NCI-H524 treated with DMSO at 0.1 percent for 48 hours (cell line): ENCODE measurements at regions not wholly inside any gene's neighbourhood (a gene's known extent, or its start where the extent isn't known, plus 50 kb on each side); places are given as distances from the start of the nearest gene placed in this dataset.

Source experiments
- DNase-seq: peaks from one replicate; lab custom pipeline; 2025; lab: John Stamatoyannopoulos, UW

GRCh38 chr14:34041220-34041619, 90.3 kb upstream of the EGLN3 start:
- no peak for DNase-seq

GRCh38 chr14:34040766-34041165, 89.9 kb upstream of the EGLN3 start:
- DNase-seq = no peak

DNA sequence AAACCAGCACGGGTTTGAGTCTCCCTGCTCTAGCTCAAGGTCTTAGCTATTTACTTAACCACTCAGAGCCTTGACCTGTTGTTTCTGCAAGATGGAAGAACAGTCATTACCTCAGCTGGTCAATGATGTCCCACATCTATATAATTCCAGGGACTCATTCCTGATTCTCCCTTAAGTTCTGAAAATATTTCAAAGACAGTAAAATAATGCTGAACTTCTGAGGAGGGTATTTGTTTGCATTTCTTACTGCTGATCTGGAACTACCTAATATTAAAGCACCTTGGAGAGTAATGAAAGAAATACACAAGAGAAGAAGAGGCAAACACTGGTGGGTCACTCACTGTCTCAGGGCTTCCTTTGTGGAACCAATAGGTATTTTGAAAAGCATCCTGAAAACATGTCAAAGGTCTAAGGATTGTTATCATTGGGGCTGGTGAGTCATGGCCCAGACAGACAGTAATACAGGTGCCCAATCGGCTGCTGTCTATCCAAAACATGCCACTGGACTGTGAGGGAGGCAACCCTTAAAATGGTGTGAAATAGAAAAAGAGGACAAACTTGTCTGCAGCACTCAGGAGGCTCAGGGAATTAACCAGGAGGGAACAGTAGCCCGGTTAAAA, 88.7 kb upstream of the EGLN3 start:
- no peak for DNase-seq

GRCh38 chr14:34038358-34039057, 87.6 kb upstream of the EGLN3 start:
- no peak for DNase-seq

DNA sequence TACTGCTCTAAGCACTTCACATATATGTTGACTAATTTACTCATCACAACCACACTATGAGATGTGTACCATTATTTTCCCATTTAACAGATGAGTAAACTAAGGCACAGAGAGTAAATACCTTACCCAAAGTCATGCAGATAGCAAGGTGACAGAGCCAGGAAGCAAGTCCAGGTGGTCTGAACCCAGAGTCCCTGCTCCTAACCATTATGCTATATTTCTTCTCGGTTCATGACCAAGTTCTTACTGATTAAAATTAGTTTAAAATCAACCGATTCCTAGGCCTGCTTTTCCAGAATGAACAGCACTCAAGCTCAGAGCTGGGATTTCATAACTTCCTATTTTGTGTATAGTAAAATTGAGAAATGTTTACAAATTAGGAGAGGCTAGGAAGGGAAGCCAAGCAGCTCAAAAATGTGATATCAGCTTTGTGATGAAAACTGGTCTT, 85.5 kb upstream of the EGLN3 start:
- DNase-seq = no peak

GRCh38 chr14:34035934-34036250, 85.0 kb upstream of the EGLN3 start:
- no peak for DNase-seq

DNA sequence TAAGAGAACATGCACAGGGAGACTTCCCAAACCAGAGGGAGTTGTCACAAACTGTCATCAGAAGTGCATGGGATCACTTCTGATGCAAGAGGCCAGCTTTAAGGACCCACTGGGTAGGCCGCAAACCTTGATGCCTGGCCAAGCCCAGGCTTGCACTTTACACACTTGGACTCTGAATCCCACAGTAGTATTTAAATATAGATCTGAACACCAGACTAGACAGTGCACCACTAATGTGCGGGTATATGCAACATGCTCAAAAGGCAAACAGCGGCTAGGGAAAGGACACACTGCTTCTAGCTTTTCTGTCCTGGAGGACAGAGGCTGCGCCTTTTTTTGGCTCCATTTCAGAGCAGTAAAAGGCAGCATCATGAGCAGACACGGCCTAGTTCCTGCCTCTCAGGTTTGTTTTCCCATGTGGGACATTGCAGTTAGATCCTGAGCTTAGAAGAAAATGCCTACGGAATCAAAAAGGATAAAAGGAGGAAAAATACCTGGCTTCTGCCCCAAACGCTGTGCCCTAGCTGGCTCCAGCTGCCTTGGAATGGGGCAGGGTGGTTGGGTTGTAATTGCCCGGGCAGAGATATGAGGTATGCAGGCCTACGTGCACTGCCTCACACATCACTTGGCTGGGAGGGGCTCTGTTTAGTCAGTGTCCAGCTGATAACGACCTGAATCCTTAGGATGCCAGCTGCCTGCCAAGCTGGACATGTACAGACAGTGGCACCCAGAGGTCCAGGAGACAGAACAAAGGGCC, 84.5 kb upstream of the EGLN3 start:
- no peak for DNase-seq

- DNase-seq = no peak
Observed at GRCh38 chr14:34034447-34035176, 83.7 kb upstream of the EGLN3 start.

- DNase-seq = no peak
Observed at GRCh38 chr14:34032720-34033119, 81.8 kb upstream of the EGLN3 start.

DNA sequence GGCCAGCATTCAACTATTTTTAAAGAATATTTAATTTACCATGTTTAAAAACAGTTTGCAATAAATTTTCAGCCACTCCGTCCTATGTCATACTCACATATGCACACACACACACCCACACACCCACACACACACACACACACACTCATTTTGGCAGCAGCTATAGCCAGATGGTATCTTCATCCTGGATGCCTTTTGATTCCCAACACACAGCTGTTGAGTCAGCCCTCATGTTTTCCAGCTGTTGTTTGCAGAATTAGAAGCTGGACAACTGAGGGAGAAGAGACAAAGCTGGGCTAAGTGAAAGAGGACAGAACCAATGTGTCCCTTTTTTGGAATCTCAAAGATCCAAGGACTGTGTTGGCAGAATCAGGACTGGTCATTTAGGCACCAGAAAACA, 80.0 kb upstream of the EGLN3 start:
- peak; percentile 69 for DNase-seq

DNA sequence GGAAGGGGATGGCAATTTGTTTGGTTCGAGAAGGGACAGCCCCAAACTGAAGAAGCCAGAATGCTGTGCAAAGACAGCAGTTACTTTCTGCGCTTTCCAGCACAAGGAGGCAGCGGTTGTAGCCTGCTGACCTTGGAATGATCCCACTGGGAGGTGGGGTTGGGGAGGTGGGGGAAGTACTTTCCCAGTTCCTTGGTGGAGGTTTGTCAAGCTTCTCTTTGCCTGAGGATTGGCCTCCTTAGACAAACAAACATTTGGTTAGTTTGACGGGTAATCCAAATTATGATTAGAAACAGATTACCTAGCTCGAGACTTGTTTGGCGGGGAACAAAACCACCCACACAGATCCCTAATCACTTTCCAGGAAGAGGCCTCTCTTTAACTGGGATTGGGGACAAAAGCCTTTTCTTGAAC, 79.1 kb upstream of the EGLN3 start:
- DNase-seq = no peak

DNA sequence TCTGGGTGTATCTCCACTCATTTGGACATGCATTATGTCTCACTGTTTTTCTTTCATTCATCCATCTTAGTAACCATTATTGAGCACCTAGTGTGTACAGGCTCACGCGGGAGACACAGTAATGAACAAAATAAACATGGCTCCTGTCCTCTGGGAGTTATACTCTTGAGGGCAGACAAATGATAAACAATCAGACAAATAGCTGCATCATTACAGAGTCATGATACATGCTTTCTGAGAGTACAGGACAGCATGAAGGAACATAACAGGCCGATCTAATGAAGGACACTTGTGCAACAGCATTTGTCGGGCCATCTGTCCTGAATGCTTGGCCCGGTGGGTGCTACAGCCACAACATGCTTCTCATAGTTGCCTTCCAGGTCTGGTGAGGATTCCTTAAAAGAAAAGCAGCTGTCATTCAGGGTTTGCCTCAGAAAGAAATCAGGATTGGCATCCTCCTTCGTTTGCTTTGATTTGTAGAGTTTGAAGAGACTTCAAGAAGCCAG, 77.2 kb upstream of the EGLN3 start:
- peak; percentile 93 for DNase-seq

- DNase-seq = no peak
Observed at GRCh38 chr14:34027130-34027989, 76.5 kb upstream of the EGLN3 start.

DNA sequence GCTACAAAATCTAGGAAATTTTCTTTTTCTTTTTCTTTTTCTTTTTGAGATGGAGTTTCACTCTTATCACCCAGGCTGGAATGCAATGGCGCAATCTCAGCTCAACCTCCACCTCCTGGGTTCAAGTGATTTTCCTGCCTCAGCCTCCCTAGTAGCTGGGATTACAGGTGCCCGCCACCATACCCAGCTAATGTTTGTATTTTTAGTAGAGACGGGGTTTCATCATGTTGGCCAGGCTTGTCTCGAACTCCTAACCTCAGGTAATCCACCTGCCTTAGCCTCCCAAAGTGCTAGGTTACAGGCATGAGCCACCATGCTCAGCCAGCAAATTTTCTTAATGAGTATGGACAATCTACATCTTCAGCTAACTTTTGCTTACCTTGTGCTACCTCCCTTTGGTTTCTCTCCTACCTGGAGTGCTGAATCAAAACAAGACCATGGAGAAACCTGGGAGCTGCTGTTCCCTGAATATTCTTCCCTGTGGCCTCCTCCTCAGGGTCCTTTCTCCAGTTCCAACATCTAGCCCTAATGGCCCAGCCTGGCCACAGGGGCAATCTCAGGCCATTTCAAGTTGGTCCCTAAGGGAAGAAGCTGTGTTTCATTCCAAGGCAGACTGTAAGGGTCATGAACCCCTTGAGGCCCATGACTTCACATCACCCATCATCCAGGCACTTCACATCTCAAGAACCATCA, 74.6 kb upstream of the EGLN3 start:
- no peak for DNase-seq

DNA sequence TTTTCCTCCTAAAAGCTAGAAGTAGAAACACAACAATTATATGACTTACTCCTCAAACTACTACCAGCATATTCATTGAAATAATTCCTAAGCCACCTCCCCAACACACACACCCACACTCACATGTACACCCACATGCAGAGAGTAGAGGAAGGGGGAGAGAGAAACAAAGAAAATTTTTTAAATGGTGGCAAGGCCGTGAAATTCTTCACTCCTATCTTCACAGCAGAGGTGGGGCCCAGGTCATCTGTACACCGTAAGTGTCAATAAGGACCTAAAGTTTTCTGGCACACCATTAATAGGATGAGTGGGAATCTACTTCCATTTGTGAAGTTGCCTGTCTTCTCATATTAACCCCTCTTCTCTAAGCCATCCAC, 73.9 kb upstream of the EGLN3 start:
- DNase-seq = no peak

- DNase-seq = no peak
Observed at GRCh38 chr14:34023824-34024767, 73.2 kb upstream of the EGLN3 start.

GRCh38 chr14:34021096-34021495, 70.2 kb upstream of the EGLN3 start:
- DNase-seq = no peak

GRCh38 chr14:34020014-34020413, 69.1 kb upstream of the EGLN3 start:
- DNase-seq = no peak

DNA sequence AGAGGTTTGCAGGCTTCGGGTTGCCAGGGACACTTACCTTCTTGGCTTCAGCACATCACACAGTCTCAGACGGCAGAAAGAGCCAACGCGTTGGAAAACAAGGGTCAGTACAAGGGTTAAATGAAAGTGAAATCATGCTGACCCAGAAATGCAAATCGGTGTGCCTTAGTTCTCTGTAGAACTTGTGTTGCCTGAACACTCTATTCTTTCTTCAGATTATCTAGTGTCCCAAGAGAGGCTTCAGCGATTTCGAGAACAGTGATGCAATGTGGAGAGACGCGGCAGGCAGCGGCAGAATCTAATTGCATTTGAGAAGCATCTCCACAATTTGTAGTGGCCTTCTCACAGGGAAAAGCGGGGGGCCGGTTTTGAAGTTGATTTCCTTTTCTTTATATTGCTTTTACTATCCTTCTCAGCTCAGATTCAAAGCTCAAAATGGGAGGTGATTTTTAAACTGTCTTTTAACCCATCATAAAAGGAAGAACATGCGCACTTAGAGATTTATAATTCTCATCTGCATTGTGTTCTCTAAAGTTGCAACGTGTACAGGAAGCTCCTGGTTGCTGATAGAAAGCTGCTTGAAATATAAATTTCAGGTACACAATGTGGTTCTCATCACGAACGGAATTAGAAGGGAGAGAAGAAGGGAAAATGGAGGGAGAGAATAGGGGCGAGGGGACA, 67.8 kb upstream of the EGLN3 start:
- DNase-seq = no peak
